NT2/D1 (cell line): ENCODE measurements at regions not wholly inside any gene's neighbourhood (a gene's known extent, or its start where the extent isn't known, plus 50 kb on each side); places are given as distances from the start of the nearest gene placed in this dataset.

ENCODE experiments used
- SUZ12 ChIP-seq: IDR thresholded peaks from 2 replicates; pipeline ENCODE4 v1.6.1; 2011; ENCODE audit not compliant: insufficient read length, insufficient read depth; ENCODE audit errors: extremely low read depth
- YY1 ChIP-seq: IDR thresholded peaks from 2 replicates; pipeline ENCODE4 v1.6.1; 2011; ENCODE audit not compliant: insufficient read length, insufficient read depth
- ZNF274 ChIP-seq: IDR thresholded peaks from 2 replicates; pipeline ENCODE4 v1.6.1; 2011; ENCODE audit warnings: mild to moderate bottlenecking, low read depth, low read length

DNA sequence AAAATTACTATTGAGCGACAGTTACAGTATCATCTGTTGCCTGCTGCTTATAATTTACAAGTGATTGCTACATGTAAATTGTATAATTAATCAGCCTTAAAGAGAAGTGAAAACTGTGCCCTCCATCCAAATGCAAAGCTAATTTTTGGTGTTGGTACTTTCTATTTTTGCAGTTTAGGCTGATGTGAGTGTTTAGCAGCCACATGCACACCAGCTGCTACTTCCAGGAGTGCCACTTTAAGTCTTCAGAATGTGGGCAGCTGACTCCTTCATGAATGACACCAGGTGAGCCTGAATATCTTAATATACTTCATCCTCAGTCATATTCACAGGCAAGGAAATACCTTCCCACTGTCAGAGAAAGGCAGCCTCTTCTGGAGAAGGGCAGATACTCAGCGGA lies 149.8 kb upstream of the RASGEF1B start:
- TF ChIP-seq ZNF274 (no peak), YY1 (no peak), SUZ12 (no peak)
